HuH-7 (cell line): ENCODE measurements at regions not wholly inside any gene's neighbourhood (a gene's known extent, or its start where the extent isn't known, plus 50 kb on each side); places are given as distances from the start of the nearest gene placed in this dataset.
A peak's percentile ranks its signal among the peaks of the same experiment; 100 is the strongest.
"Not testable (repeated sequence)": the region's sequence is repeated elsewhere in the genome, so short reads cannot be mapped to it uniquely, and the experiment has no call there.

Experiments
- DNase-seq: peaks from one replicate; pipeline ENCODE4 v3.0.0; 2011; ENCODE audit warnings: low spot score

DNA sequence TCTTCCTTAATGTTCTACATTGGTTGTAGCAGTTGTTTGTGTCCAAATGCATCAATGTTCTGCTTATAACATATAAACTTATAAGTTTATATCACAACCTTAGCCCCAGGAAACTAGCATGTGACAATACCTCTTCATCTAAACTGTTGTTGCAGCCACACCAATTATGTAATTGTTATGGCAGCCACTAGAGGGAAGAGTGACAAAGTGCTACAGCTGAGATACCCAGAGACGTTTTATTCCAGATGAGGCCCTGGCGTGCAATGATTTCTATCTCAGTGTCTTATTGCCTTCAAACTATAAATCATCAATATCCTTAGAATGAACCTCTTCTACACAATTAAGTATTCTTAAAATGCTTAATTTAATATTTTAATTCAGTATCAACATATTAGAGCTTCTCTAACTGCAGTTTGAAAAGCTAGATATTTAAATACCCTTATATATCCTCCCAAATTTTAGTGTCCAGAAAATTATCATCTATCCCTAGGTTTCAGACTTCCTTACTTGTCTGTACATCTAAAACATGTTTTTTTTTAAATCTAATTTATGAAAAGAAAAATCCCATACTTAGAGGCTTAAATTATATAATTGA lies 171.6 kb downstream of the PCDH10 start:
- DNase-seq: peak; percentile 15

DNA sequence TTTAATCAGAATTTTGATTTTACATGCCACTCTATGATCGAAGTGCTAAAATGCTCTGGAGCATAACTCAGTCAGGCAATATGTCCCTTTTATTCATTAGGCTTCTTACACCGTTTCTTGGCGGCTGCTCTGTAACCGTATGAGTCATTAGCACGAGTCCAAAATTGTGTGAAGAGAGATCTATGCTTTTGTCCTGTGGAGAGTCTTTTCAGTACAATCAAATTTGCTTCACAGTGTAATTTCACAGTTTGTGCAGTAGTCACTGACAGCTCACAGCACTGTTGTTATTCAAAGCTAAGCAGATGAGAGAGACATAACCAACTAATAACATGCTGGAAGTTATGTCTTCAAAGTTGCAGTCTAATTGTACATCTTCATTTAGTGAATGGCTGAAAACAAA lies 167.8 kb downstream of the PCDH10 start:
- DNase-seq: no peak

DNA sequence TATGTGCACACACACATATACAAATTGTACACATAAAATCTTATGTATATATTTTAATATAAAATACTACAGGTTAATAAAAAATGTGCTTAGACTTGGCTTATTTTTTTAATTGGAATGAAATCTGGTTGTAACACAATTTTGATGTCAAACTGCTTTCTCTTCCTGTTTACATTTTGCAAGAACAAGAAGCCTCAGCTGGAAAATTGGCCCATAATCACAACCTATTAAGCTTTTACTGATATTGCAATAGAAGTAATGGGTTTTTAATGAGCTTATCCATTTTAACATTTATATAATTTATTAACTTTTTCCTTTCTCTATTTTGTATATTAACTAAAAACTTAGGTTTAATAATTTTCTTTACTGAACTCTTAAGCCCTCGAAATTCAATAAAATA lies 165.9 kb downstream of the PCDH10 start:
- DNase-seq: no peak

DNA sequence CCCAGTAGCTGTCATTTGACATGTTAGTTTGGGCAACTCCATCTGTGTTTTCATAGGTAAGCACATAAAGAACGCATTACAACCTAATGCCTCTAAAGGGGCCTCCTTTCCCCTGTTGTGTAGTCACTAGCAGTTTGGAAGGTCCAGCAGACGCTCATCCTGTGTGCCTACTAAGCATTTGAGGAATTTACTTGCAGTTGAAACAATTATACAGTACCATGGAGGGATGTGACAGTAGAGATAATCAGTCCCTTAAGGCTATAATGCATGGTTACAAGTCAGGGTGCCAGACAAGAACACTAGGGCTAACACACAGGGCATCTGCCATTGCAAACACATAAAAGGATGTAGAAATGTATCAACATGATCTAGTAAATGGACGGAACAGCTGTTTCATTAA lies 138.3 kb downstream of the PCDH10 start:
- DNase-seq: no peak

DNA sequence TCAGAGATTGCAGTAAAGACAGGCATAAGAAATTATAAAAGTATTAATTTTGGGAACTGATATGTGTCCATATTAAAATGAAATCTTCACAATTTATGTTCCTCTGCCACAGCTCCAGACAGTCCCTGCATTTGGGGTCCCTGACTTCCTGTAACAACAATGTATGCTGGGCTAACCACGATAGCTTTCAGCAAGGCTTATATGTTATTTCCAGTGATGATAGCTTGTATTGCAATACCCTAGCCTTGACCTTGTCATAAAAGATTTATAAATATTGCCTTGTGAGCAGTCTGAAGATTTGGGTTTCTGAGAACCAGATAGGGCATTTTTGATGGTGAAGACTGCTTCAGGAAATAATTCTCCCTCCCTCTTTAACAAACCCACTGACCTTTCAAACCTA lies 129.5 kb downstream of the PCDH10 start:
- no peak for DNase-seq

DNA sequence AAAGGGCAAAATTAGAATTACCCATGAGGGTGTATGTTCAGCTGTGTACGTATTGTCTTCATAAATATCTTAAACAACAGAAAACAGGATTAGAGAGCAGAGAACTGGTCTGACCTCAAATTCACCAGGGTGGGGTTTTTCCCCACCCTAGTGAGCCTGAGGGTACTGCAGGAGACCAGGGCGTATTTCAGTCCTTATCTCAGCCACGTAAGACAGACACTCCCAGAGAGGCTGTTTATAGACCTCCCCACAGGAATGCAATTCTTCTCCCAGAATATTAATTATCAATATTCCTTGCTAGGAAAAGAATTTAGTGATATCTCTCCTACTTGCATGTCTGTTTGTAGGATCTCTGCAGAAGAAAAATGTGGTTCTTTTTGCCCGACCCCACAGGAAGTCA lies 128.8 kb downstream of the PCDH10 start:
- not testable (repeated sequence) for DNase-seq

DNA sequence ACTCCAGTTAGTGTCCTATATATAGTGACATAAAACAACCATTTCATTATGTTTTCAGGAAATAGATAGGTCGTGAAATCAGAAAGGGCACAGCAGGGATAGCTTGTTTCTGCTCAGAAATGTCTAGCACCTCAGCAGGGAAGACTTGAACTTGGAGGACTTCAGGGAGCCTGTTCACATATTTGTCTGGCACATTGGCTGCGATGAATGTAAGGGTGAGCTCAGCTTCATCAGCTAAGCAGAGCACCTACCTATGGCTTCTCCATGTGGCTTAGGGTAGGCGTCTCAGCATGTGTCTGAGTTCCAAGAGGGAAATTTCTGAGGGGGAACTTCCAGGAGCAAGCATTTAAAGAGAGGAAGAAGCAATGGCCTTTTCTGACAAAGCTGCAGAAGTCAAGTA lies 126.2 kb downstream of the PCDH10 start:
- no peak for DNase-seq

DNA sequence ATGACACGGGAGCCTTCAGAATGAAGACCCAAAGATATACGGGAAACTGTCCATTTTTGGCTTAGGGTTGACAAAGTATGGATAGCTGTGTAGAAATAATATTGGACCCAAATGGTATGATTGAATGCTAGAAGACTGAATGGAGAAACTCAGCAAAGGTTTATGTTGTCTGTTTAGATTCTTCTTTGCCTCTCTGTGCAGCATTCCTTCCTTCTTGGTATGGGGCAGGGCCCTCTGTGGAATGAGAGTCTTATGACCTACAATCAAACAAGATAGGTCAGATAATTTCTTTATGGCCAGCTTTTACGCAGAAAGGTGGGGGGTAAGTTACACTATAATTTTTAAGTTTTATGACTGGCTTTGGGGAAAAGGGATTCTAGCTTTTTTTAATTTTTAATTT lies 124.3 kb downstream of the PCDH10 start:
- DNase-seq: no peak

DNA sequence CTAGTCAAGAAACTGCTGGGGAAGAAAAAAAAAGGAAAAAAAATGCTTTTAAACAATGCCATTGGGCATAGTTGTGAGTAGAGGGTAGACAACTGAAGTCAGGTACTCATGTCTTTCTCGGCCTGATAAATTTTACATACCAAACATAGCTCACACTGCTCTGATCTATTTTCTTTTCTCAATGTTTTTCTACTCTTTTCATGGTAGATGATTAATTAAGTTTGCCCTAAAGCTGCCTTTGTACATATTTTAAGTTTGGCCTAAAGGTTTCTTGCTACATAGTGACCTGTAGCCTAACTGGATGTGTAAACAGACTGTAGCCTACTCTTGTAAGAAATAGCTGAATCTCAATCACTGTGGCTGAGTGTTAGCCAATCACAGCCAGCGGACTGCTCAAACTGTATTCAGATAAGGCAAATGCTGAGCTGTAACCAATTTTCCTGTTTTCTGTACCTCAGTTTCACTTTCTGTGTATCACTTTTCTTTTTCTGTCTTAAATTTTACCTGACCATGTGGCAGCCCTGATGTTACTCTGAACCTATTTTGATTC lies 121.0 kb downstream of the PCDH10 start:
- DNase-seq: peak; percentile 10

DNA sequence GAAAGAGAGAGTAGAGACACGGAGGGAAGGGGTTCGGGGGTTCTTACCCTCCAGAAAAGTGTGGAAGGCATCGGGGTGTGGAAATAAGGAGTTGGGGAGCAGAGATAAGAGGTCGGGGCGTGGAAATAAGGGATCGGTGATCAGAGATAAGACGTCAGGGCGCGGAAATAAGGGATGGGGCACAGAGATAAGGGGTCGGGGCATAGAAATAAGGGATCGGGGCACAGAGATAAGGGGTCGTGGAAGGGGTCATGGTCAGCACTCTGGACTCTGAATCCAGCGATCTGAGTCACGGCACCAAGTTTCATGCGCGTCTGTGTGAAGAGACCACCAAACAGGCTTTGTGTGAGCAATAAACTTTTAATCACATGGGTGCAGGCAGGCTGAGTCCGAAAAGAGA lies 119.1 kb downstream of the PCDH10 start:
- DNase-seq: no peak

DNA sequence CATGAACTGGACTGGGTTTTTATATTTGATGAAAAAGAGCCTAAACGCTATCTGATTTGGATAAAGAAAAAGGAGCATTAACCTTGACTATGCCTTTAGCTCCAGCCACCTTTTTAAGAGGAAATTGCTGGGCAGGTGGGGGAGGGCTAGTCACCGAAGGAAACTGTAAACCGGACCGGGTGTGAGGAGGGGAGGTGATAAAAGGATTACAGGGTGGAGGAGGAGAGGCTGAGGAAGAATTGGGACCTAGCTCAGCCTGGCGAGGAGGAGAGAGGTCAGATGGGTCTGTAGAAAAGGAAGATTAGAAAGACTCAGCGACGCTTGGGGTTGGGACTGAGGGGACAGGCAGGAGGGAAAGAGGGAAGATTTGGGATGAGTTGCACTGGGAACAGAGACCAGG lies 118.4 kb downstream of the PCDH10 start:
- not testable (repeated sequence) for DNase-seq

DNA sequence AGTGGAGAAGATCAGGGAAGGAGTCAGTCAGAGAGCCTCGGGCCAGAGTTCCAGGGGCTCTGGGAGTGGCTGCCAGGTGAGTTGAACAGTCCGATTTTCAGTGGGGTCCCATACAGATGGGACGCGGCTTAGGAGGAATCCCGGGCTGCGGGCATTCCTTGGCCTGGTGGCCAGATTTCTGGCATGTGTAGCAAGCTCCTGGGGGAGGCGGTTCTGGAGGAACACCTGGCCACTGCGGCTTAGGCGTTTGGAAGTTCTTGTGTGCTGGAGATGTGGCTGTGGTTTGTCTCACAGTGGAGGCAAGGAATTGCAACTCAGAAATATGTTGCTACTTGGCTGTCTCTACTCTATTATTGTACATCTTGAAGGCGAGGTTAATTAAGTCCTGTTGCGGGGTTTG lies 117.9 kb downstream of the PCDH10 start:
- not testable (repeated sequence) for DNase-seq

DNA sequence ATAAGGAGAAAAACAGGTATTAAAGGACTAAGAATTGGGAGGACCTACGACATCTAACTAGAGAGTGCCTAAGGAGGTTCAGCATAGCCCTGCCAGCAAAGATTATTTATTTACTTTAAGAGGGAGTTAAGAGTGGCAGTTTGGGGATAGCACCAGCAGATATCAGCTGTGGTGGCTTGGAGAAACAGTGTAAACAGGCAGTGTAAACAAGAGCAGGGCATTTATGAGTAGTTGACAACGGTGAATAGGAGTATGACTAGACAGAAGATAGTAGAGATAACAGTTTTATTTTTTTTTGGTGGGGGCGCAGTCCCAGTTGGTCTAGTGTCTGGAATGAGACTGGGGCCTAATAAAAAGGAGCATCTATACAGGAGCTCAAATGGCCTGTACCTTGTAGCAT lies 115.2 kb downstream of the PCDH10 start:
- DNase-seq: not testable (repeated sequence)

DNA sequence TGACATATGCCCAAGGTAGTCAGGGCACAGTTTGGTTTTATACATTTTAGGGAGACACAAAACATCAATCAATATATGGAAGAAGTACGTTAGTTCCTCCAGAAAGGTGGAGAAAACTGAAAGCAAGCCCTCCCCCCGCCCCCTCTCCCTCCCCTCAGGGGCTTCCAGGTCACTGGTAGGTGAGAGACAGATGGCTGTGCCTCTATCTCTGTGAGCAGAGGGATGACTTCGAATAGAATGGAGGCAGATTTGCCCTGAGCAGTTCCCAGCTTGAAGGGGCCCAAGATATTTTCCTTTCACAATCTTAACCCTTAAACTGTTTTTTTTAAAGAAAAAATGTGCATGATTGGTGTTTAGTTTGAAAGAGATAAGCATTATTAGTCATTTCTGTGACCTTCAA lies 114.0 kb downstream of the PCDH10 start:
- DNase-seq: no peak

DNA sequence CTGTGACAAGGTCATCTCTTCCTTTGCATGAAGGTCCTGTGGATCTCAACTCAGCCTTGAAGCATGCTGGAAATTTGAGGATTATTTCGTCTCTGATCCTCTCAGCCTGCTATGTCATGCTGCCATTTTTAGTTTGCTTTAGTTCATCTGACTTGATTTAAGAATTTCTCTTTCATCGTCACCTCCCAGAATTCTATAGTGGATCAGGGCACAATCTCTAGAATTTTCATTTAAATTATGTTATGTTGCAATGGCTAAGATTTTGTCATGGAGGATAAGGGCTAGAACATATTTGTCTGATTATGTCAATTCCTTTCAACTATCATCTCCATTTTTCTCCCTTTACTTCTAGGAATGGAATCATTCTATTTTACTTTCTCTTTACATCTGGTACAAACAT lies 98.8 kb downstream of the PCDH10 start:
- no peak for DNase-seq

DNA sequence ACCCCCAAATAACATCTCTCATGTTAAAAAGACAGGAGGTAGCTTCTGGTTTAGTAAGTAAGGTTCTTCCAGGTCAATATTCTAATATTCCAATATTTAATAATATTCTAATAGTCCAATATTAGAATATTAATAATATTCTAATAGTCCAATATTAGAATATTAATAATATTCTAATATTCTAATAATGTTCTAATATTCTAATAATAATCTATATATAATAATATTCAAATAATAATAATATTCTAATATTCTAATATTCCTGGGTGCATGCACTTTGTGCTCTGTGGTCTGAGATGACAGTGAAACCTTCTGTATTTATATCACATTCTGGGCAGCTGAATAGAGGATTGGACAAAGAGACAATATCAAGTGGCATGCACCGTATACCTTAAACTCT lies 96.1 kb downstream of the PCDH10 start:
- no peak for DNase-seq
